ENCODE measurements at regions not wholly inside any gene's neighbourhood (a gene's known extent, or its start where the extent isn't known, plus 50 kb on each side); places are given as distances from the start of the nearest gene placed in this dataset.
A peak's percentile ranks its signal among the peaks of the same experiment; 100 is the strongest.

GRCh38 chr2:215793747-215794595 is 219.4 kb downstream of the MREG start (continued):
- TF ChIP-seq RARG (CRISPR knock-in tag; IDR thresholded peaks at IDR 0.05; ENCODE audit: low read depth) (0 out of 2 replicates have a peak, but pooled peaks have one; percentile 62), THYN1 (CRISPR knock-in tag; IDR thresholded peaks at IDR 0.05; ENCODE audit: borderline replicate concordance, low read depth) (peak; percentile 96; the same call in 1 of the 2 replicates), REXO4 (CRISPR knock-in tag; IDR thresholded peaks at IDR 0.05; ENCODE audit: borderline replicate concordance) (no peak), ZNF224 (CRISPR knock-in tag; IDR thresholded peaks at IDR 0.05) (no peak), ZNF441 (CRISPR knock-in tag; IDR thresholded peaks at IDR 0.05; ENCODE audit: borderline replicate concordance) (peak; percentile 33; the same call in 1 of the 2 replicates), ZNF17 (CRISPR knock-in tag; IDR thresholded peaks at IDR 0.05) (no peak), ZNF841 (CRISPR knock-in tag; IDR thresholded peaks at IDR 0.05; ENCODE audit: borderline replicate concordance) (no peak), ZNF234 (CRISPR knock-in tag; conservative IDR thresholded peaks at IDR 0.05) (no peak), PCBP2 (optimal IDR thresholded peaks at IDR 0.05; ENCODE audit: low read depth, low read length, poor library complexity, severe bottlenecking) (no peak), MXD3 (CRISPR knock-in tag; IDR thresholded peaks at IDR 0.05) (no peak), SIN3B (IDR thresholded peaks at IDR 0.05; ENCODE audit: low read length) (no peak), ZNF878 (CRISPR knock-in tag; IDR thresholded peaks at IDR 0.05) (peak; percentile 93; the same call in 1 of the 2 replicates), IKZF1 (IDR thresholded peaks at IDR 0.05) (no peak), SP5 (CRISPR knock-in tag; IDR thresholded peaks at IDR 0.05; ENCODE audit: borderline replicate concordance, low read depth) (peak; percentile 82), ZNF639 (CRISPR knock-in tag; conservative IDR thresholded peaks at IDR 0.05) (no peak), DNMT1 (CRISPR knock-in tag; IDR thresholded peaks at IDR 0.05) (no peak), ZBTB21 (CRISPR knock-in tag; IDR thresholded peaks at IDR 0.05) (peak; percentile 84), HNRNPL (IDR thresholded peaks at IDR 0.05; ENCODE audit: low read depth, low read length) (no peak), HHEX (CRISPR knock-in tag; IDR thresholded peaks at IDR 0.05) (peak; percentile 79), IKZF4 (CRISPR knock-in tag; IDR thresholded peaks at IDR 0.05; ENCODE audit: borderline replicate concordance, low read depth, not compliant biosample characterization) (no peak), ZNF367 (CRISPR knock-in tag; IDR thresholded peaks at IDR 0.05; ENCODE audit: borderline replicate concordance) (no peak), NFE2 (CRISPR knock-in tag; IDR thresholded peaks at IDR 0.05) (peak; percentile 74), ZNF20 (CRISPR knock-in tag; IDR thresholded peaks at IDR 0.05) (no peak), HNRNPH1 (optimal IDR thresholded peaks at IDR 0.05; ENCODE audit: low read depth, low read length) (no peak), ZNF747 (CRISPR knock-in tag; IDR thresholded peaks at IDR 0.05; ENCODE audit: borderline replicate concordance) (no peak; the same call in 1 of the 2 replicates), ZNF629 (CRISPR knock-in tag; conservative IDR thresholded peaks at IDR 0.05) (peak; percentile 28; the same call in 1 of the 2 replicates), TCF7 (IDR thresholded peaks at IDR 0.05; ENCODE audit: low read depth) (peak; percentile 96), ZKSCAN1 (IDR thresholded peaks at IDR 0.05; ENCODE audit: low read length) (no peak), HOXA5 (CRISPR knock-in tag; IDR thresholded peaks at IDR 0.05) (peak; percentile 94; the same call in 1 of the 2 replicates), CENPBD1 (CRISPR knock-in tag; IDR thresholded peaks at IDR 0.05; ENCODE audit: borderline replicate concordance, low read depth) (no peak)

Measured in HepG2 (cell line).